ENCODE measurements at regions not wholly inside any gene's neighbourhood (a gene's known extent, or its start where the extent isn't known, plus 50 kb on each side); places are given as distances from the start of the nearest gene placed in this dataset.

- DNase-seq: no peak
These were observed 340.8 kb downstream of the RPS24 start for GRCh38 chr10:78374331-78375028.

DNA sequence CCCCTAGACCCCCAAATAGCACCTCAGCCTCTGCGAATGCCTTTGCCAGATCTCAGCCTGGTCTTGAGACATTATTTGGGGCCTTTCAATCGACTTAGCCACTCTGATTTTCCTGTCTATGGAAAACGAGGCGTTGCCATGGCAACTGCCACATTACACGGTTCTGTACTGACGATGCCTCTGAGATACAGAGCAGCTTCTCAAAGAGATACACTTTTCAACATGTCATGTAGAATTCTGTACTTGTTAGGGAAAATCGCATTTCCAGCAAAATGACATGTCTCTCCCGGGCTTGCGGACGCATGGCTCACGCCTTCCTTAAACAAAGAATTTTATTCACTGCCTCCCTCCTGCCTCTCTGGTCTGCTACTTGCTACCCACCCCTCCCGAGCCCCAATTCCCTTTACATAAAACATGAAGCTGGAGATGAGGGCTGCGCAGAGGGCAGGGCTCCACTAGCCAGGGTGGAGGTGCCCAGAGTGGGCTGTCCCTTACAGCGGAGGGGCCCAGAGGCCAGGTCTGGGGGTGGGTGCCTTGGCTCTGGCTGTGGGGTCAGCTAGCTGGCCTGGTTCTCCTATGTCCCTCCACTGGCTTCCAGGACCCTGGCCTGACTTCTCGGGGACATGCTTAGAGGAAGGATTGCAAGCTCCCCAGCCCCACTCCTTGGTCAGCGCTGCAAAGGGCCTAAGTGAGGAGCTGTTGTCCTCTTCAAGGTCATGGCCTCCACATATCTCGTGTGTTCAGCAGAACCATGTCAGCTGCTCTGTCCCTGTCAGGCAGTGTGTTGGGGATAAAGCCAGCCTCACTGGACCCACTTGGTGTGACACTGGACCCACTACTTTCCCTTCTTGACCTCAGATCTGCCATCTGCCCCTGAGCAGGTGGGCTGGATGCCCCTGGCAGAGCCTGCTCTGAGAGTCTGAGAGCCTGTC lies 342.5 kb downstream of the RPS24 start:
- no peak for DNase-seq

GRCh38 chr10:78377356-78377755 lies 343.7 kb downstream of the RPS24 start:
- DNase-seq: no peak

GRCh38 chr10:78378192-78378591 lies 344.5 kb downstream of the RPS24 start:
- DNase-seq: no peak

DNA sequence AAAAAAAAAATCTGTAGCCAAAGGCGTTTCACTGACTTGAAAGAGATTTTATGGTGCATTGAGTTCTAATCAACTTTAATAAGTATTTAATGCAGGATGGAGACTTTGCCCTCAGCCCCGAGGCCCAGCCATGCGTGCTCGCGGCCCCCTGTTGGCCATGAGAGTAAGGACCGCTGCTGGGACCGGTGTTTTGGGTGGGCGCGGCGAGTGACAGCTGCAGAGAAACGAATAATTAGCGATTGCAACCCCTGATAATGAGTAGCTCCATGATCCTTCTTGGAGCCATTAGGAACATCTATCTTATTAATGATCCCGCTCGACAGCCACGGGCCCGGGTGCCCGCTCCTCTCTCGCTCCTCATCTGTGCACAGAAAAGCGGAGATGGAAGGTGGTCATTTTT lies 347.4 kb downstream of the RPS24 start:
- DNase-seq: no peak

- DNase-seq: no peak
These were observed 348.4 kb downstream of the RPS24 start for GRCh38 chr10:78382047-78382446.

DNA sequence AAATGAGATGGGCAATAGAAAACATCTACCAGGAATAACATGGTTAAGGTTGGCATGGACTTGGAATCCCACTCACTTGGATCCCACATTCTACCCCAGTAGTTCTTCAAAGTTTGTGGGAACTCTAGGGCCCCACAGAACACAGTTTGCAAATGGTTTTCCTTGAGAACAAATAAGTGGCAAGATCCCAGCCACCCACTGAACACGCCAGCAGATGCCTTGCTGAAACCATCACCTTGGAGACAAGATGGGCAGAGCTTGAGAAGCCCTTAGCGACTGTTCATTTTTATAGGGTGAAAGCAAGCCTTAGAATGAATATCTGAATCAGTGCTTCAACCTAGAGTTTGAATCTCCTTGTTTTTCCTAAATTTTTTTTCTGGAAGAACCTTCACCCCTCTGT lies 349.1 kb downstream of the RPS24 start:
- DNase-seq: no peak

DNA sequence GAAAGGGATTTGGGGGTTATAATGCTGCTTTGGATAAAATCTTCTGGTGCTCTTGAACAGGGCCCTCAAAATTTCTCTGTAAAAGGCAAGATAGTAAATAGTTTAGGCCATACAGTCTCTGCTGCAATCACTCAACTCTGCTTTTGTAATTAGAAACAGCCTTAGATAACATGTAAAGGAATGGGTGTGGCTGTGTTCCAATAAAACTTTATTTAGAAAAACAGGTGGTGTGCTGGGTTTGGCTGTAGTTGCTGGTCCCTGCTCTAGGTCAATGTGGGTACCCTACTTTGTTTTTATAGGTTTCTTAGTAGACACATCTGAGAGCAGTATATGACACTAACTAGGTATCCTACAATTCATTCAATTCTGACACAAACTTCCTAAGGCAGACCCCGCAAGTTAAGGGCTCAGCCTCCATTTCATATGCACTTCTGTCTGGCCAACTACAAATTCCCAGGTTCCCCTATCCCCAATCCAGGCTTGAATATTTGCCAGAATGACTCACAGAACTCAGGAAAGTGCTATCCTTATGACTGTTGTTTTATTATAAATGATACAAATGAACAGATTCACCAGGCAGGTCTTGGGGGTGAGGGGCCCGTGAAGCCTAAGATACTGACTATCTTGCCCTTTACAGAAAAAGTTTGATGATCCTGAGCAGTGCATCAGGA lies 349.9 kb downstream of the RPS24 start:
- no peak for DNase-seq

- DNase-seq: no peak
These were observed 350.4 kb downstream of the RPS24 start for GRCh38 chr10:78384049-78384431.

DNA sequence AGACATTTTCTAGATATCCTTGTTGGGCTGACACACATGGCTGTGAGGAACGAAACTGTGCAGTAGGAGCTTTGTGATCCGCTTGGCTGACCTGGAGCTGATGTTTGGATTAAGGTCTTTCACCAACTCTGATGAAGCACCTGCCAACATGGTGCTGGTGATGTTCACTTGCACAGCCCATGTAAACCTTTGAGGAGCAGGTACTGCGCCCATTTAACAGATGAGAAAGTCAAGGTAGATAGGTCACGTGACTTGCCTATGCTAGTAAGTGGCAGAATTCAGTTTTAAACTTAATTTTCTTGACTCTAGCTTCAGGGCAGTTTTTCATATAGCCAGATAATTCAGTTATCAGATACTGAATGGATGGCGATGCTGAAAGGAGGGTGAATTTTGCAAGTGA lies 351.9 kb downstream of the RPS24 start:
- no peak for DNase-seq

- DNase-seq: no peak
These were observed 352.8 kb downstream of the RPS24 start for GRCh38 chr10:78386509-78386908.

DNA sequence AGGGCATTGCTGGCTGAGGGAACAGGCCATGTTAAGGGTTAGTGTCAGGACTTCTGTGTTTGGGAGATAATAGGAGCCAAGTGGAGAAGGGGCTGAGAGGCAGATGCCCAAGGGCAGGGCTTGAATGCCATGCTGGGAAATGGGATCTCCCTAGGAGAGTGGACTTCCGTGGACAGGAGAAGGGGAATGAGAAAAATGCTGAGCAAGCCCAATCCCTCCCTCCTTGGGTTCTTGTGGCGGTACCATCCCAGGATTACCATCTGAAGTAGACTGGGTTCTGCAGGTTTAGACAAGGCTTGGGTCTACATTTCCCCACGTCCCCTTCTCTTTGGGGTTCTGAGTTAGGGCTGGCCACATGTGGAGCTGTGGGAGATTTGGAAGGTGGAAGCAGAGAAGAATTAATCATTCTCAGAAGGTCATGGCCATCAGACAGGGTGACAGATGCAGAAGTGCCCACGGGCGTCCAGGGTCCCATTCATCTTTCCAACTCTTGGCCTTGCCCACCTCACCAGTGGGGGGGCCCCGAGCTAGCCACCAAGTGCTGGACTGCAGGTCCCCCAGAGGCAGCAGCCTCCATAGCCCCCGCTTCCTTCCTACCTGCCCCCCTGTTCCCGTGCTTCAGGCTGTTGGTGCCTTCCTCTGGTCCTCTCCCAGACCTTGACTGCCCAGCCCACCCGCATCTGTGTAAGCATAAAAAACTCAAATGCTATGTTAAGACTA lies 354.8 kb downstream of the RPS24 start:
- DNase-seq: no peak

DNA sequence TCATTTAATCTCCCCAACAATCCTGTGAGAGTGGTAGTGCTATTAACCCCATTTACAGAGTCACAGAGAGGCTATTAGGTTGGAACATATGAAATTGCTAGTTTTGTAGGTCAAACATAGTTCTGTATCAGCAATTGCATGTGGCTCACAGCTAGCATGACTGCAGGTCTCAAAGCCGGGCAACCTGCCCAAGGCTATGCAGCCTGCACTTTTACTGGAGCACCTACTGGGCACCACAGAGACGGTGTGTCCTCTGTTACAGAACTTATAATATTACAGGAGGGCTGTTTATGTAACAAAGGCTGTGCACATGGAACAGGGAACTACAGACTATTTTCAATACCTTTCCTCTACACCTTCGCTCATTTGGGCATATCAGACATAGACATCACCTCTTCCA lies 355.8 kb downstream of the RPS24 start:
- DNase-seq: no peak

DNA sequence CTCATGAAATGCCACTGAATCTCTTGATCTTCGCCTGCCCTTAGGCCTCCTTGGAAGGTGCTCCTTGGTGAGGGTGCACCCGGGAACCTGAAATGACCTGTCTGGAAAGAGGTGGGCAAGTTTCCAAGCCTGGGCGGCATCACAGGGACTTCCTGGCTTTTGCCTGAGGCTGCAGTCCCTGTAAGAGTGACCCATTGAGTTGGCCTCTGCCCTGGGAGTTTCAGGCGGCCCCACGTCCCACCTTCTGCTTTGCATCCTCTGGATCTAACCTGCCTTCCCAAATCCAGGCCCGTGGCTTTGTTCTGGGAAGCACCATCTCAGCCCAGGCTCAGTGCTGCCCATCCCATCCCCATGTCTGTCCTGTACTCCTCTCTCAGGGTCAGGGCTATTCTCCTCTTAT lies 356.4 kb downstream of the RPS24 start:
- DNase-seq: no peak

DNA sequence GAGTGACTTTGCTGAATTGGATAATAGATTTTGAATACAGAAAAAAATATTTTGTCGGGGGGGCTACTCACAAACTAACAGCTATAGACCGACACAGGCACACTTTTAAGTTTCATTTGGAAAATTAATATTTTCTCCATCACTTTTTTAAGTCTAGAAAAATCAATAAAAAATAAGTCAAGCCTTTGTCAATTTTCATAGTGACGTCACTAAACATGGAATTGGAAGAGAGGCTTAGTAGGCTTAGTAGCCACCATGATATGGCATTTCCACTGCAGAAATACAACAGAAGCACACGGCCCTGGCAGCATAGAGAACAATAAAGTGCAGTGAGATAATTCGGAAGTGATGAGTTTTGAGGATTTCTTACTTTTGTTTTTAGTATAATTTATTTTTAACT lies 357.2 kb downstream of the RPS24 start:
- DNase-seq: no peak

DNA sequence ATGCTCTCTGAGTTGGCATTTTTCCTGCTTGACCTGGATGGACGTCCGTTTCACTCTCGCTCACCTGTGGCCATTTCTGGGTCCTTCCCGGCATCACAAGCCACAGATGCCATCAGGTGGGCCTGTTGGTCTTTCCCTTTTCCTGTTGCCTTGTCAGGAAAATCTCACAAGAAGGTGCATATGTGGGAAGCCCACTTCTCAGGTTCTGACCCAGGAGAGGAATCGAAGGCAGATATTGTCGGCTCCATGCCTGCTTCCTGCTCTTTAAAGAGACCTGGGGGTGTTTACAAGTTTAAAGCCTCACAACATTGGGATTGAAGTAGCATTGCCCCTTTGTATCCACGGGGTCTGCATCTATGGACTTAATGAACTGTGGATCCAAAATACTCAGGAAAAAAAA lies 357.9 kb downstream of the RPS24 start:
- DNase-seq: no peak

DNA sequence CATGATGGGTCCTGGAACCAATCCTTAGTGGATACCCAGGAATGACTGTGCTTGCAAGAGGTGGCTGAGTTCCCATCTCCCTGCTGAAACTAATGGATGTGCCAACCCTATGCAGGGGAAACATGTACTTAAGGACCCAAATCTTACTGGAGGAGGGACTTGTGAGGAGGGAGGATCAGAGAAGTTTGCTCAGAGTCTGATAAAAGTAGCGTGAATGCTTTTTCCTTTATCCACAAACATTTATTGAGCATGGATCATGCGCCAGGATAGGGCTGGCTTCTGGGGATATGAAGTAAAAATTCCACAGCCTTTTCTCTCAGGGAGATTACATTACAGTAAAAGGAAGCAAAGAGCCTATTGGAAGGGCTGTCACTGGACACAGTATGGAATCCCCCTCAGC lies 358.5 kb downstream of the RPS24 start:
- DNase-seq: no peak

- no peak for DNase-seq
These were observed 359.4 kb downstream of the RPS24 start for GRCh38 chr10:78393094-78393493.

DNA sequence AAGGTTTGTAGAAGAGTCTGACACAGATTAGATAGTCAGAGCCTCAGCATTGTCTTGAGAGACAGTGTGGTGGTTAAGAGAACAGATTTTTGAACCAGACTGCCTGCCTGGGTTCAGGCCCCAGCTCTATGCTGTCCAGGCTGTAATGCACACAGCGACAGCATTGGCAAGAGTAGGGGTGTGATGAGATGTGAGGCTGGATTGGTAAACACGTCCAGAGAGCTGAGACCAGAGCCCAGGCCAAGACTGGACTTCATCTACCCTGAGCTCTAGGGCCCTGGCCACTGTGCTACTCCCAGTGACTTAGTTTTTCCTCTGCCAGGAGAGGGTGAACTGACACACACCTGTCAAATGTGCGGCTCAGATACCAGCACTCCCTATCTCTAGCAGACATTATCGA lies 360.4 kb downstream of the RPS24 start:
- no peak for DNase-seq

DNA sequence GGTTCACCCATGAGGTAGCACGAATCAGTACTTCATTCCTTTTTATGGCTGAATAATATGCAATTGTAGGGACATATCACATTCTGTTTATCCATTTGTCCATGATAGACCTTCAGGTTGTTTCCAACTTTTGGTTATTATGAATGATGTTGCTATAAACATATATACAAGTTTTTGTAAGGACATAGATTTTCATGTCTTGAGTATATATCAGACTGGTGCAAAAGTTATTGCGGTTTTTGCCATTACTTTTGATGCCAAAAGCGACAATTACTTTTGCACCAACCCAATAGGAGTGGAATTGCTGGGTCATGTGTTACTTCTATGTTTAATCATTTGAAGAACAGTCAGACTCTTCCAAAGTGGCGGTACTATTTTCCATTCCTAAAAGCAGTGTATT lies 361.5 kb downstream of the RPS24 start:
- DNase-seq: no peak

- DNase-seq: no peak
These were observed 363.1 kb downstream of the RPS24 start for GRCh38 chr10:78396754-78397153.

GRCh38 chr10:78397786-78398185 lies 364.1 kb downstream of the RPS24 start:
- DNase-seq: no peak

- no peak for DNase-seq
These were observed 364.7 kb downstream of the RPS24 start for GRCh38 chr10:78398382-78398781.

Data from activated CD8-positive, alpha-beta memory T cell treated with anti-CD3 and anti-CD28 coated beads, Interleukin-2, amount 50 U/mL, for 4 hours (primary cell).